GM19463 (cell line): ENCODE measurements at regions not wholly inside any gene's neighbourhood (a gene's known extent, or its start where the extent isn't known, plus 50 kb on each side); places are given as distances from the start of the nearest gene placed in this dataset.

ENCODE experiments used
- ATAC-seq: cut with Tn5 transposase; IDR thresholded peaks from one replicate; pipeline ENCODE4 v1.9.1; 2021; ENCODE audit warnings: mild to moderate bottlenecking, moderate library complexity; ENCODE audit not compliant: unreplicated experiment

- no peak for ATAC-seq
Measured at GRCh38 chr1:29437946-29438345, 201.6 kb downstream of the PTPRU start.

GRCh38 chr1:29436181-29436785, 200.0 kb downstream of the PTPRU start:
- no peak for ATAC-seq

GRCh38 chr1:29433830-29434229, 197.5 kb downstream of the PTPRU start:
- ATAC-seq = no peak

- no peak for ATAC-seq
Measured at GRCh38 chr1:29431138-29431537, 194.8 kb downstream of the PTPRU start.

- ATAC-seq = no peak
Measured at GRCh38 chr1:29429656-29430055, 193.3 kb downstream of the PTPRU start.

- no peak for ATAC-seq
Measured at GRCh38 chr1:29428997-29429396, 192.7 kb downstream of the PTPRU start.

- ATAC-seq = no peak
Measured at GRCh38 chr1:29428280-29428615, 191.9 kb downstream of the PTPRU start.

GRCh38 chr1:29427614-29428279, 191.4 kb downstream of the PTPRU start:
- ATAC-seq = no peak

- no peak for ATAC-seq
Measured at GRCh38 chr1:29426701-29427279, 190.5 kb downstream of the PTPRU start.

- ATAC-seq = no peak
Measured at GRCh38 chr1:29425631-29426030, 189.3 kb downstream of the PTPRU start.

- ATAC-seq = no peak
Measured at GRCh38 chr1:29424266-29424665, 187.9 kb downstream of the PTPRU start.

GRCh38 chr1:29420202-29420601, 183.9 kb downstream of the PTPRU start:
- ATAC-seq = no peak

GRCh38 chr1:29417971-29418370, 181.6 kb downstream of the PTPRU start:
- ATAC-seq = no peak

GRCh38 chr1:29417147-29417858, 181.0 kb downstream of the PTPRU start:
- no peak for ATAC-seq

- ATAC-seq = no peak
Measured at GRCh38 chr1:29416267-29417146, 180.2 kb downstream of the PTPRU start.

GRCh38 chr1:29415861-29416260, 179.5 kb downstream of the PTPRU start:
- no peak for ATAC-seq

GRCh38 chr1:29415156-29415830, 179.0 kb downstream of the PTPRU start:
- no peak for ATAC-seq

- no peak for ATAC-seq
Measured at GRCh38 chr1:29414086-29414485, 177.8 kb downstream of the PTPRU start.

- ATAC-seq = no peak
Measured at GRCh38 chr1:29413661-29414060, 177.3 kb downstream of the PTPRU start.

GRCh38 chr1:29412591-29412990, 176.3 kb downstream of the PTPRU start:
- ATAC-seq = no peak
